GM23338 (cell line): ENCODE measurements at regions not wholly inside any gene's neighbourhood (a gene's known extent, or its start where the extent isn't known, plus 50 kb on each side); places are given as distances from the start of the nearest gene placed in this dataset.

ENCODE experiments used
- ATAC-seq: fragments of 200-7000 bp; cut with Tn5 transposase; 3 replicates; pipeline ENCODE4 v1.9.1; 2020
- DNase-seq: peaks from one replicate; pipeline ENCODE4 v3.0.0-alpha.2; 2015; ENCODE audit warnings: low spot score
- H2AFZ ChIP-seq: fragments of 200-600 bp; sonication (generic); 2 replicates; pipeline ENCODE4 v1.8.0; 2016; ENCODE audit warnings: antibody characterized with exemption, mild to moderate bottlenecking, moderate library complexity
- H3F3A ChIP-seq: fragments of 200-600 bp; sonication (generic); replicated peaks from 2 replicates; pipeline ENCODE4 v1.8.0; 2017; ENCODE audit warnings: antibody characterized with exemption, mixed run types, low read depth
- H3K27ac ChIP-seq: fragments of 200-600 bp; sonication (generic); 2 replicates; pipeline ENCODE4 v1.6.1; 2016; ENCODE audit warnings: low read depth
- H3K27me3 ChIP-seq: fragments of 200-600 bp; sonication (generic); 2 replicates; pipeline ENCODE4 v1.8.0; 2016; ENCODE audit warnings: mild to moderate bottlenecking, mixed run types, moderate library complexity; ENCODE audit not compliant: insufficient read depth
- H3K36me3 ChIP-seq: fragments of 200-600 bp; sonication (generic); 2 replicates; pipeline ENCODE4 v1.8.0; 2016; ENCODE audit warnings: mild to moderate bottlenecking; ENCODE audit not compliant: insufficient read depth
- H3K4me1 ChIP-seq: fragments of 200-600 bp; sonication (generic); 2 replicates; pipeline ENCODE4 v1.8.0; 2016; ENCODE audit warnings: mild to moderate bottlenecking, moderate library complexity; ENCODE audit not compliant: insufficient read depth
- H3K4me2 ChIP-seq: fragments of 200-600 bp; sonication (generic); 2 replicates; pipeline ENCODE4 v1.7.1; 2017; ENCODE audit warnings: mixed run types
- H3K4me3 ChIP-seq: fragments of 200-600 bp; sonication (generic); 2 replicates; pipeline ENCODE4 v1.6.1; 2016; ENCODE audit warnings: mixed run types
- H3K79me2 ChIP-seq: fragments of 200-600 bp; sonication (generic); replicated peaks from 2 replicates; pipeline ENCODE4 v1.8.0; 2017; ENCODE audit warnings: mild to moderate bottlenecking; ENCODE audit not compliant: insufficient read depth
- H3K9me2 ChIP-seq: fragments of 200-600 bp; sonication (generic); 2 replicates; pipeline ENCODE4 v1.8.0; 2017; ENCODE audit not compliant: insufficient read depth
- H4K20me1 ChIP-seq: fragments of 200-600 bp; sonication (generic); replicated peaks from 2 replicates; pipeline ENCODE4 v1.8.0; 2017; ENCODE audit warnings: mild to moderate bottlenecking; ENCODE audit not compliant: insufficient read depth
- H3K27ac Mint-ChIP-seq: 2 replicates; pipeline ENCODE4 v1.8.0; 2020; ENCODE audit warnings: inconsistent platforms, mild to moderate bottlenecking, moderate library complexity, mixed read lengths
- H3K27me3 Mint-ChIP-seq: 3 replicates; pipeline ENCODE4 v1.8.0; 2022; ENCODE audit warnings: low read depth, mild to moderate bottlenecking, moderate library complexity, mixed read lengths, inconsistent platforms; ENCODE audit not compliant: insufficient read depth, poor library complexity
- H3K36me3 Mint-ChIP-seq: 3 replicates; pipeline ENCODE4 v1.8.0; 2021; ENCODE audit warnings: low read depth, mild to moderate bottlenecking, inconsistent platforms, moderate library complexity, mixed read lengths
- H3K4me1 Mint-ChIP-seq: 3 replicates; pipeline ENCODE4 v1.8.0; 2020; ENCODE audit warnings: mild to moderate bottlenecking, inconsistent platforms, mixed read lengths
- H3K4me3 Mint-ChIP-seq: 3 replicates; pipeline ENCODE4 v1.8.0; 2021; ENCODE audit warnings: moderate library complexity, mild to moderate bottlenecking, inconsistent platforms, mixed read lengths
- H3K9me3 Mint-ChIP-seq: 3 replicates; pipeline ENCODE4 v1.8.0; 2020; ENCODE audit warnings: moderate library complexity, mild to moderate bottlenecking, inconsistent platforms, mixed read lengths
- CREB1 ChIP-seq: fragments of 250-450 bp; sonication (Bioruptor Pico); IDR thresholded peaks from 2 replicates; pipeline ENCODE4 v1.5.0; 2020; ENCODE audit warnings: low read depth, mild to moderate bottlenecking, moderate library complexity
- CTCF ChIP-seq, 2 experiments: fragments of 200-600 bp in 1 of 2; sonication (generic) in 1 of 2; conservative IDR thresholded peaks; 2 replicates each; pipeline versions ENCODE4 v1.5.1 to v1.6.1; 2016 to 2017; ENCODE audit warnings: antibody characterized with exemption in 2 of 2, low read depth in 2 of 2, mild to moderate bottlenecking in 2 of 2, moderate library complexity in 1 of 2
- NANOG ChIP-seq: IDR thresholded peaks from 2 replicates; pipeline ENCODE4 v1.6.1; 2016; ENCODE audit warnings: antibody characterized with exemption, borderline replicate concordance
- POLR2AphosphoS5 ChIP-seq: IDR thresholded peaks from 2 replicates; pipeline ENCODE4 v1.6.1; 2016; ENCODE audit warnings: antibody characterized with exemption, low read depth
- REST ChIP-seq: IDR thresholded peaks from one replicate; pipeline ENCODE4 v1.6.1; 2018; ENCODE audit warnings: antibody characterized with exemption; ENCODE audit not compliant: unreplicated experiment
- STAT1 ChIP-seq: IDR thresholded peaks from one replicate; pipeline ENCODE4 v1.6.1; 2016; ENCODE audit warnings: antibody characterized with exemption; ENCODE audit not compliant: unreplicated experiment
- ZNF114 ChIP-seq: fragments of 250-450 bp; sonication (Bioruptor Pico); IDR thresholded peaks from 2 replicates; pipeline ENCODE4 v1.5.0; 2020; ENCODE audit warnings: mild to moderate bottlenecking, moderate library complexity
- ZNF462 ChIP-seq: fragments of 250-450 bp; sonication (Bioruptor Pico); IDR thresholded peaks from 2 replicates; pipeline ENCODE4 v1.5.0; 2020; ENCODE audit warnings: mild to moderate bottlenecking, moderate library complexity
- TF ChIP-seq, protein P1 (sequence below): IDR thresholded peaks from 2 replicates; pipeline ENCODE4 v1.6.1; 2016; ENCODE audit warnings: antibody characterized with exemption

DNA sequence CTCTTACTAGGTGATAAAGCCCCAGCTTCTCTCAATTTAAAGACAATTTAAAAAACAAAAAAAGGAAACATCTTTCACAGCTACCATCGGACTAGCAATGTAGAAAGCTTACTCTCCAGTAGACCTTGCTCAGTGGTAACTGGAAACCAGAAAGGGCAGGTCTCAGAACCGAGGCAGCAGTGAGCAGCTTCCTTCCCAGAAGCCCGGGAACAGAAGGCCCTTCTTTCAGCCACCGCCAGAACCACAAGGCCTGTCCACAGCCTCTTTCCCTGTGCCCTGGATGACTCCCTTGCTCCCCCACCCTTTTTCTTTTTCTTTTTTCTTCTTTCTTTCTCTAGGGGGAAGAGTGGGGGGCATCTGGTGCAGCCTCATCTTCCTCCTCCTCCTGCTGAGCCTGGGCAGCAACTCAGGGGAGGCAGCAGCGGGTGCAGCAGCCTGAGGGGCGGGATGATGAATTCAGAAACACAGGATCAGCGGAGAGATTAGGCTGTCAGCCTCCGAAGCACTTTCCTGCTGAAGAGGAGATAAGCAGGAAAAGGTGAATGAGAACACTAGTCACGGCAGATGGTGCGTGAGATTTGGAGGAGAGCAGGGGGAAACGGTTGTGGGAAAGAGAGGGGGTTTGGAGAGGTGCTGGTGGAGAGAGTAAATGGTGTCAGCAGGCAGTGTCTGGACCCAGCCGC lies 158.5 kb downstream of the ID4 start (continued):
- no peak for TF ChIP-seq REST

- H2AFZ ChIP-seq = no peak overlapping the region
- no peaks in the 10 kb centered on the region for H3K27me3 Mint-ChIP-seq
- no peaks in the 10 kb centered on the region for H3K36me3 Mint-ChIP-seq
- H4K20me1 ChIP-seq = no peaks in the 10 kb centered on the region
- H3K9me3 Mint-ChIP-seq = peaks cover 3% of the 10 kb centered on the region; the same call in 1 of the 3 replicates
- ATAC-seq = no peak
- H3F3A ChIP-seq = no peaks in the 10 kb centered on the region
- H3K27me3 ChIP-seq = no peaks in the 10 kb centered on the region
- TF ChIP-seq POLR2AphosphoS5 (no peak), ZNF114 (CRISPR knock-in tag) (no peak), NANOG (no peak), CREB1 (CRISPR knock-in tag) (no peak), STAT1 (no peak), CTCF (conservative IDR thresholded peaks at IDR 0.05; ENCODE audit: low read depth in 2 of 2) (no peak), ZNF462 (CRISPR knock-in tag) (no peak)
- TF ChIP-seq, protein P1, sequence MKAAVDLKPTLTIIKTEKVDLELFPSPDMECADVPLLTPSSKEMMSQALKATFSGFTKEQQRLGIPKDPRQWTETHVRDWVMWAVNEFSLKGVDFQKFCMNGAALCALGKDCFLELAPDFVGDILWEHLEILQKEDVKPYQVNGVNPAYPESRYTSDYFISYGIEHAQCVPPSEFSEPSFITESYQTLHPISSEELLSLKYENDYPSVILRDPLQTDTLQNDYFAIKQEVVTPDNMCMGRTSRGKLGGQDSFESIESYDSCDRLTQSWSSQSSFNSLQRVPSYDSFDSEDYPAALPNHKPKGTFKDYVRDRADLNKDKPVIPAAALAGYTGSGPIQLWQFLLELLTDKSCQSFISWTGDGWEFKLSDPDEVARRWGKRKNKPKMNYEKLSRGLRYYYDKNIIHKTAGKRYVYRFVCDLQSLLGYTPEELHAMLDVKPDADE = no peak
- H3K4me3 Mint-ChIP-seq = no peak overlapping the region
- H3K4me3 ChIP-seq = no peak overlapping the region
- no peak overlapping the region for H3K27ac ChIP-seq
- peaks cover 10% of the 10 kb centered on the region for H3K4me1 Mint-ChIP-seq
- H3K36me3 ChIP-seq = no peaks in the 10 kb centered on the region
- DNase-seq = no peak
- peaks cover 12% of the 10 kb centered on the region; the same call in 1 of the 2 replicates for H3K9me2 ChIP-seq
- H3K4me1 ChIP-seq = no peaks in the 10 kb centered on the region; the same call in 1 of the 2 replicates
- H3K27ac Mint-ChIP-seq = no peak overlapping the region
- no peak overlapping the region for H3K4me2 ChIP-seq
- no peaks in the 10 kb centered on the region for H3K79me2 ChIP-seq
These were observed 159.9 kb downstream of the ID4 start for GRCh38 chr6:19997104-19997503.
